GM20000 (cell line): ENCODE measurements at regions not wholly inside any gene's neighbourhood (a gene's known extent, or its start where the extent isn't known, plus 50 kb on each side); places are given as distances from the start of the nearest gene placed in this dataset.

Source experiments
- DNase-seq: peaks from one replicate; pipeline ENCODE4 v3.0.0; 2012; ENCODE audit warnings: low spot score
- TF ChIP-seq, protein P1 (sequence below): IDR thresholded peaks from 2 replicates; pipeline ENCODE4 v1.5.1; 2012; ENCODE audit warnings: mild to moderate bottlenecking, control low read depth; ENCODE audit errors: extremely low read depth, missing control alignments

DNA sequence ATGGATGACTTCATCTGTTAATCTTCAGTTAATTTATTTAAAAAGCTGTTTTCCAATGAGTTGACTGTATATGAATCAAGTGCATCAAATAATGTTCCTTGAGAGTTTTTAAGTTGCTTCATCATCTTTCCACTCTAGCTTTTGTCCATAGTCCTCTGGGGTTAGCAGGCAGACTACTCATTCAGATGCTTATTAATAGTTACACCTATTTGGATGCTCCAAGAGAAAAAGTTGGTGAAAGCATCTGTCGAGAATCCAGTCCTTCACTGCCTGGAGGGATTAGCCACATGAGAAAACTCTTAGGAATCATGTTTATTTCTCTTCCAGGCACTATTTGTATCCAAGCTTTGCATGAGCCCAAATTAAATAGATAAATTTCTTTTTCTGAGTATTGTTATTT is 70.2 kb downstream of the DACT1 start:
- TF ChIP-seq, protein P1, sequence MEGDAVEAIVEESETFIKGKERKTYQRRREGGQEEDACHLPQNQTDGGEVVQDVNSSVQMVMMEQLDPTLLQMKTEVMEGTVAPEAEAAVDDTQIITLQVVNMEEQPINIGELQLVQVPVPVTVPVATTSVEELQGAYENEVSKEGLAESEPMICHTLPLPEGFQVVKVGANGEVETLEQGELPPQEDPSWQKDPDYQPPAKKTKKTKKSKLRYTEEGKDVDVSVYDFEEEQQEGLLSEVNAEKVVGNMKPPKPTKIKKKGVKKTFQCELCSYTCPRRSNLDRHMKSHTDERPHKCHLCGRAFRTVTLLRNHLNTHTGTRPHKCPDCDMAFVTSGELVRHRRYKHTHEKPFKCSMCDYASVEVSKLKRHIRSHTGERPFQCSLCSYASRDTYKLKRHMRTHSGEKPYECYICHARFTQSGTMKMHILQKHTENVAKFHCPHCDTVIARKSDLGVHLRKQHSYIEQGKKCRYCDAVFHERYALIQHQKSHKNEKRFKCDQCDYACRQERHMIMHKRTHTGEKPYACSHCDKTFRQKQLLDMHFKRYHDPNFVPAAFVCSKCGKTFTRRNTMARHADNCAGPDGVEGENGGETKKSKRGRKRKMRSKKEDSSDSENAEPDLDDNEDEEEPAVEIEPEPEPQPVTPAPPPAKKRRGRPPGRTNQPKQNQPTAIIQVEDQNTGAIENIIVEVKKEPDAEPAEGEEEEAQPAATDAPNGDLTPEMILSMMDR, result no peak
- no peak for DNase-seq

DNA sequence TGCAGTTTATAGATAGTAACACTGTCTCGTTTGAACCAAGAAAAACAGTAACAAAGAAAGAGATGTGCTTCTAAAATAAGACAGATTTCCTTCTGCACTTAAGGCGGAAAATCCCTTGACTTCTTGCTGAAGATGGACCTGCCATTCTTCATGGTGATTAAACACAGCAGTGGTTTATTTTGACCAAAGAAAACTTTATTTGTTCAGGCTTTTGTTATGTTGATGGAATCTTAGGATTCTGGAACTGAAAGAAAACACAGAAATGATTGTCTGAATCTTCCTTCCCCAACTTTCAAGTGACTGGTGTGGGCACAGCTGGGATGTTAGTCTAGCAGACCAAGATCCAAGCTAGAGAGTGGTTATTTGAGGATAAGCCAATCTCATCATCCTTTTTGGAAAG is 72.2 kb downstream of the DACT1 start:
- no peak for DNase-seq
- TF ChIP-seq, protein P1, result no peak

DNA sequence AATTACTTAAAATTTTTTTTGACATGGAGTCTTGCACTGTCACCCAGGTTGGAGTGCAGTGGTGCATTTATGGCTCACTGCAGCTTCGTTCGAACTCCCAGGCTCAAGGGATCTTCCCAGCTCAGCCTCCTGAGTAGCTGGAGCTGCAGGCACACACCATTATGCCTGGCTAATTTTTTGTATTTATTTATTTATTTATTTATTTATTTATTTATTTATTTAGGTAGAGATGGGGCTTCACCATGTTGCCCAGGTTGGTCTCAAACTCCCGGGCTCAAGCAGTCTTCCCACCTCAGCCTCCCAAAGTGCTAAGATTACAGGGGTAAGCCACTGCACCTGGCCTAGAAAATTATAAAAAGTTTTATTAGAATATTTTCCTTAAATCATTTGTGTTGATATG is 73.6 kb downstream of the DACT1 start:
- no peak for DNase-seq
- TF ChIP-seq, protein P1, result no peak

DNA sequence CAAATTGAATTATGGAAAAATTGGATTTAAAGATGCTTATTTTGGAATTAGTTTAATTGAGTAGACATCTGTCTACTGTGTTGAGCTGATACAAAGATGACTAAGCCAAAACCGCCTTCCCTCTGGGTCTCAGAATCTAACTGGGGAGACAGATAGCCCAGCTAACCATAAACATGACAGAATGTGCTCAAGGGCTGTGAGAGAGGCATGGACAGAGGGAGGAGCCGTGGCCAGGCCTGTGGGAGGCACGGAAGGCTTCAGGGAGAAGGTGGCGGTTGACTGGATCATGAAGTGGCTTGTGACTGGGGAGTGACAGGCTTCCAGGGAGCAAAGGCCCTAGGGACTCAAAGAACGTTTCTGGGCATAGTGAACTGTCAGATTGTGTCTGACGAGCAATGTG is 74.6 kb downstream of the DACT1 start:
- DNase-seq, result no peak
- TF ChIP-seq, protein P1, result no peak

DNA sequence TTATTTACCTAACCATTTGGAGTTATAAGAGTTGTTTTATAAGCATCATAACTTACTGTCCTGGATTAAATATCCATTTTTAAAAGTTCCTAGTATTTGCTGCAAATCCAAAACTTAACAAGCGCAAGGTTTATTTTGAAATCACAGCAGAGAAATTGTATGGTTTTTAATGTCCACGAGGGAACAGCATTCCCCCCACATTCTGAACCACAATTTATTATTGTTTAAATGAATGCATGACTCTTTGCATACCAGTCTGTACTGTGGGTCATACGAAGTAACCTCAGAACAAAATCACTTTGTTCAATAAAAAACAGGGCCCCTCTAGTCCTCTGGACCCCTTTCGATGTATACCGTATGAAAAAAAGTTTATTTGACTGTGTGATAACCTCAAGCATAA is 75.9 kb downstream of the DACT1 start:
- TF ChIP-seq, protein P1, result no peak
- DNase-seq, result no peak

DNA sequence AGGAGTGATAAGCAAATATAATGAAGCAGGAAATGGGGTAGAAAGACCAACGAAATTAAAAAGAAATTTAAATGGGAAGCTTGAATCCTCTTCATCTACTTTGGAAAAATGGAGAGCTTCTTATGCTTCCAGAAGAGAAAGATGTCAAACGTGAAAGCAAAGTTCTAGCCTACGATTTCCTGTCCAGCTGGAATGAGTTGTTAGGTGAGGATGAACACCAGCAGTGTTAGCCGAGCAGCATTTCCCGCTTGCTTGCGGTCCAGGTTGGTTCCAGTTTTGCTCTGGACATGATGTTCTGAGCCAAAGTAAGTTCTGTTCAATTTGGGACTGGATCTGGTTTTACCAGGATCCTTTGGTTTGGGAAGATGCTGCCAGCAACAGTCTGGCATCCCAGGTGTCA is 78.9 kb downstream of the DACT1 start:
- no peak for DNase-seq

DNA sequence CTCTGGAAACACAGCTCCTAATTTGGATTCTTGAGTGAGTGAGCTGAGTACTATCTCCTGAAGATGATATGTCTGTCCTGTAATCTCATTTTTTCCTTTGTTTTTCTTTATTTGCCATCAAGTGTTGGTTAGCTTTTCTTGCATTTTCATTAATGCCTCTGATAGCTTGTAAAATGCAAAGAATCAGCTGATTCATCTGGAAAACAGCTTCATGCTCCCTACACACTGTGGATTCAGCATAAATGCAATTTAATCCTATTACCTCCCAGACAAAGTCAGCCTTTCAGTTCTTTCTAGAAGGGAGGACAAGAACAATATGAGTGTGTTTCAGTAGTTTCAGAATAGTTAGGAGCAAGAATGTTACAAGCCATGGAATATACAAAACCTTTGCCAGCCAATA is 79.4 kb downstream of the DACT1 start:
- TF ChIP-seq, protein P1, result no peak
- DNase-seq, result no peak

More for the DNA sequence above, 78.9 kb downstream of the DACT1 start:
- TF ChIP-seq, protein P1, result no peak
